ENCODE measurements at regions not wholly inside any gene's neighbourhood (a gene's known extent, or its start where the extent isn't known, plus 50 kb on each side); places are given as distances from the start of the nearest gene placed in this dataset.
"Not testable (repeated sequence)": the region's sequence is repeated elsewhere in the genome, so short reads cannot be mapped to it uniquely, and the experiment has no call there.

DNA sequence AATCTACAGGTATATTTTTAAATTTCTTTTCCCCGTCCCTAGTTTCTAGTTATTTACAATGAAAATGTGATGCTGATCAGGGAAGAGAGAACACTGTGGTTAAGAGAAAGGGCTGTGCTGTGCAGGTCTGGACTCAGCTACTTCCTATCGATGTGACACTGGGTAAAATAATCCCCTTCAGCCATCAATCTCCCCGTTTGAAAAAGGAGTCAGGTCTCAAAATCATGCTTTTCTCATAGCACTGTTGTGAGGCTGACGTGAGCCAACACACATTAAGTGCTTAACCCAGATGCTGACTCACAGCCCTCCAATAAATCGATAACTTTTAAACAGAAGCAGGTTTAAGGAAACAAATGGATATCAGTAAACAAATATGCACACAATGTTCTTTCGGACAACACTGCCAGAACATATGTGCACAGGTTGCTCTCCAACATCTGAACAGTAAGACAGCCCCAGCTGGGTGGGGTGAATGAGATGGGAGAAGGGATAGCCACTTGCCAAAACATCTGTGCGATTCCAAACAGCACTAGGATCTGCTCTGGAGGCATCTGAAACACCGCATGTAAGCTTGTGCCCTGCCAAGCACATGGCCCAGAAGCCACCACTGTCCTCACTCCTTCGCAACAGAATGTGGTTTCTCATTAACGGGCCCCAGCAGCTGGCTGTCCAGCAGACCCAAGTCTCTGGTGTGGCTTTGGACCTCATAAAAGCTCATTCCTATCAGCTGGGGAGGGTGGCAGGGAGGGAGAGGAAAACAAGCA, 143.2 kb upstream of the PRICKLE2 start:
- DNase-seq (no peak), ATAC-seq (no peak)
- H3K4me3 ChIP-seq, result no peak overlapping the region
- H3K27me3 ChIP-seq, result no peaks in the 10 kb centered on the region
- H3K36me3 ChIP-seq, result no peaks in the 10 kb centered on the region
- H3K9me3 ChIP-seq, result no peaks in the 10 kb centered on the region
- H3K27ac ChIP-seq, result no peak overlapping the region
- peaks cover 7% of the 10 kb centered on the region for H3K4me1 ChIP-seq
- TF ChIP-seq, protein P1, sequence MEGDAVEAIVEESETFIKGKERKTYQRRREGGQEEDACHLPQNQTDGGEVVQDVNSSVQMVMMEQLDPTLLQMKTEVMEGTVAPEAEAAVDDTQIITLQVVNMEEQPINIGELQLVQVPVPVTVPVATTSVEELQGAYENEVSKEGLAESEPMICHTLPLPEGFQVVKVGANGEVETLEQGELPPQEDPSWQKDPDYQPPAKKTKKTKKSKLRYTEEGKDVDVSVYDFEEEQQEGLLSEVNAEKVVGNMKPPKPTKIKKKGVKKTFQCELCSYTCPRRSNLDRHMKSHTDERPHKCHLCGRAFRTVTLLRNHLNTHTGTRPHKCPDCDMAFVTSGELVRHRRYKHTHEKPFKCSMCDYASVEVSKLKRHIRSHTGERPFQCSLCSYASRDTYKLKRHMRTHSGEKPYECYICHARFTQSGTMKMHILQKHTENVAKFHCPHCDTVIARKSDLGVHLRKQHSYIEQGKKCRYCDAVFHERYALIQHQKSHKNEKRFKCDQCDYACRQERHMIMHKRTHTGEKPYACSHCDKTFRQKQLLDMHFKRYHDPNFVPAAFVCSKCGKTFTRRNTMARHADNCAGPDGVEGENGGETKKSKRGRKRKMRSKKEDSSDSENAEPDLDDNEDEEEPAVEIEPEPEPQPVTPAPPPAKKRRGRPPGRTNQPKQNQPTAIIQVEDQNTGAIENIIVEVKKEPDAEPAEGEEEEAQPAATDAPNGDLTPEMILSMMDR (IDR thresholded peaks at IDR 0.05), result no peak
- intact Hi-C loops (cut with DNase I), result no loop called here

DNA sequence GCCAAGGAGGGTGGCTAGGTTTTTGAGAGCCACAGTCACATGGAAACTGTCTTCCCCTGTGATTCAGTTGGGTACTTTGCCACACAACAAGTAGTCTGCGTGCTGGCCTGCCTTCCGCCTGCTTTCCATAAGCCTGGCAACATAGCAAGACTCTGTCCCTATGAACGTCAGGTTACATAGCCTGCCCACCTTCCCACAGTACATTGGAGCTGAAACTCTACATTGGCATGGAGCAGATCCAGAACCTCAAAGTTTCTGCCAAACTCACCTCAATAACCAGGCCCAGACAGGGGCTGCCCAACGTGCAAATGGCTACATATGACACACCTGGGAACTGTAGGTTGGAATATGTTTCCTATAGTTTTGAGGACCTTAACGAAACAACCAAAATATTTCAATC, 140.6 kb upstream of the PRICKLE2 start:
- H3K36me3 ChIP-seq, result no peaks in the 10 kb centered on the region
- H3K27me3 ChIP-seq, result no peaks in the 10 kb centered on the region
- intact Hi-C loops (cut with DNase I), result no loop called here
- no peaks in the 10 kb centered on the region for H3K9me3 ChIP-seq
- ATAC-seq, result no peak
- H3K27ac ChIP-seq, result no peak overlapping the region
- H3K4me3 ChIP-seq, result no peak overlapping the region
- H3K4me1 ChIP-seq, result peaks cover 7% of the 10 kb centered on the region
- no peak for DNase-seq
- TF ChIP-seq, protein P1 (IDR thresholded peaks at IDR 0.05), result no peak

DNA sequence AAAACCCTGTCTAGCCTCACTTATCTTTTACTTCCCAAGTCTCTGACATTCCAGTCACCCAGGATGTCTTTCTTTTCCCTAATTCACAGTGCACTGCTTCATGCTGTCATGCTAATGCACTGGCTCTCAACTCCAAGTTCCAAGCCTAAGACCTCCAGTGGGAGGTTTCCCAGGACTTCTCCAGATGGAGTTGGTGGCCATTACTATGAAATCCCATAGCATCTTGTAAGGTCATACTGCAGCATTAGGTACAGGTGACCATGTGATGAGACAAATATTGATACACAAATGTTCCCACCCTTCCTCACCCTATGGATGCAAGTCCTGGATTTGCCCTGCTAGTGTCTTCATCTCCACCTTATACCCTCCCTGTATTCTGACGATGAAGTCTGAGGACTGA, 138.6 kb upstream of the PRICKLE2 start:
- ATAC-seq, result no peak
- intact Hi-C loops (cut with DNase I), result no loop called here
- Histone ChIP-seq H3K27me3 (no peaks in the 10 kb centered on the region), H3K4me3 (no peak overlapping the region), H3K4me1 (peaks cover 6% of the 10 kb centered on the region), H3K27ac (no peak overlapping the region), H3K9me3 (no peaks in the 10 kb centered on the region), H3K36me3 (no peaks in the 10 kb centered on the region)
- DNase-seq, result no peak
- TF ChIP-seq, protein P1 (IDR thresholded peaks at IDR 0.05), result no peak

DNA sequence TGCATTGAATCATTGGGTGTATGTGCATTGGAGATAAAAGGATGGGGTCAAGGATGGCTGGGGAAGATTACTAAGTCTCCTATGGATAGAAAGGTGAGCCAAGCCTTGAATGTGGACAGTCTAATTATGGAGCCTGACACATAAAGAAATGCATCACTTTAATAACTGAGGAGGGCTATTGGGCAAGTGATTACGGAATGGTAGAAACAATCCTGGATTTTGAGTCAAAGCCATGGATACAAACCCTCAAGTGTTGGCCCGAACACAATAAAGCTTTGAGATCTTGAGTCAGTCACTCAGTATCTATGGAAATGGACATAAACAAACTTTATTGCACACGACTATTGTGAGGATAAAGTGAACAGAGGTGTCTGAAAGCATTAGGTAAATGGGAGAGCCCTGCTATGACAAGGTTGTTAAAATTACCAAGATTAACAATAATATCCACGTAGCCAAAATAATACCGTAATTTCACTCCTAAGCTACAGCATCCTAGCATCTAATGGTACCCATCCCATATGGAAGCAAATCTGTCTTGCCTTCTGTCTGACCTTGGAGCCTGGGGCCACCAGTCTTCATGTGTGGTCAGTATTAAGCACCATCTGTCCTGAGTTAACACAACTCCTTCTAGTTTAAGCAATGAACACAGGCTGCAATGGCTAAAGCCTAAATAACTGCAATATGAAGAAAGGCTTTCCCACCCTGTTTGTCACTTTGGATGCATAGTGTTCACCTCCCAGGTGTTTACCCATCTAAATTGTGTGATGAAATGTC, 136.9 kb upstream of the PRICKLE2 start:
- Histone ChIP-seq H3K4me1 (no peaks in the 10 kb centered on the region), H3K27ac (no peak overlapping the region), H3K27me3 (no peaks in the 10 kb centered on the region), H3K4me3 (no peak overlapping the region), H3K9me3 (no peaks in the 10 kb centered on the region), H3K36me3 (no peaks in the 10 kb centered on the region)
- TF ChIP-seq, protein P1 (IDR thresholded peaks at IDR 0.05), result no peak
- DNase-seq, result no peak
- no peak for ATAC-seq
- intact Hi-C loops (cut with DNase I), result no loop called here

DNA sequence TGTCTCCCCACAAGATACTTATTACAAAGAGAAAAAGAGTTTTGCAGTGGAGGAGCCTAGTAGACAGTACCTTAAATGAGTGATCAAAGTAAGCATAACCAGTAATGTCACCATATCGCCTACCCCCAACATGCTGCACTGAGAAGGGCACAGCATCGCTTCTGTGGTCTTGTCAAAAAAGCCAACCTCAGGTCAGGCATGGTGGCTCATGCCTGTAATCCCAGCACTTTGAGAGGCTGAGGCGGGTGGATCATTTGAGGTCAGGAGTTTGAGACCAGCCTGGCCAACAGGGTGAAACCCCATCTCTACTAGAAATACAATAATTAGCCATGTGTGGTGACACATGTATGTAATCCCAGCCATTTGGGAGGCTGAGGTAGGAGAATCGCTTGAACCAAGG, 135.8 kb upstream of the PRICKLE2 start:
- DNase-seq; H3K27me3 ChIP-seq; H3K36me3 ChIP-seq; intact Hi-C loops (cut with DNase I); H3K4me3 ChIP-seq; H3K27ac ChIP-seq; ATAC-seq; H3K4me1 ChIP-seq; H3K9me3 ChIP-seq: not testable (repeated sequence)

DNA sequence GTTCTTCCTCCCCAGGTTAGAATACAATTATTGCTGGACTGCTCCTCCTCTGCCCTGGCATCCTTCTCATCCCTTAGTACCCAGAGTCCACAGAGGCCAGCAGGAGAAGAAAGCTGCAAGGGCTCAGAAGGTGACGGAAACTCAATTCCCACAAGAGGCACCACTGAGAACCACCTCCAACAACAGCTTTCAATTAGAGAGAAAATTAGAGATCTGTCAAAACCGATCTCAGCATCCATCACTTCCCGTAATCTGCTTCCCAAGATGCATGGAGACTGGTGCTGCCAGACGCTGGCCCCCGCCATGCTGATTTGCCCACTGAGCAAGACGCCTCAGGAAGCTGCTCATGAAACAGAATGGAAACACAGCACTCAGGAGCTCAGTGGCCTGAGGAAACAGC, 135.0 kb upstream of the PRICKLE2 start:
- TF ChIP-seq, protein P1 (IDR thresholded peaks at IDR 0.05), result no peak
- DNase-seq (no peak), ATAC-seq (no peak)
- no peaks in the 10 kb centered on the region for H3K36me3 ChIP-seq
- H3K4me3 ChIP-seq, result no peak overlapping the region
- peaks cover 9% of the 10 kb centered on the region for H3K4me1 ChIP-seq
- H3K9me3 ChIP-seq, result no peaks in the 10 kb centered on the region
- no peaks in the 10 kb centered on the region for H3K27me3 ChIP-seq
- H3K27ac ChIP-seq, result no peak overlapping the region
- intact Hi-C loops (cut with DNase I), result no loop called here
